ENCODE measurements at regions not wholly inside any gene's neighbourhood (a gene's known extent, or its start where the extent isn't known, plus 50 kb on each side); places are given as distances from the start of the nearest gene placed in this dataset.

GRCh38 chr18:56267334-56267733 is 371.1 kb downstream of the TXNL1 start:
- TF ChIP-seq POLR2A (IDR thresholded peaks at IDR 0.05) (no peak), CTCF (IDR thresholded peaks at IDR 0.05) (no peak), POLR2AphosphoS5 (IDR thresholded peaks at IDR 0.05) (no peak), EP300 (IDR thresholded peaks at IDR 0.05) (no peak)
